ENCODE measurements at regions not wholly inside any gene's neighbourhood (a gene's known extent, or its start where the extent isn't known, plus 50 kb on each side); places are given as distances from the start of the nearest gene placed in this dataset.
A peak's percentile ranks its signal among the peaks of the same experiment; 100 is the strongest.

DNA sequence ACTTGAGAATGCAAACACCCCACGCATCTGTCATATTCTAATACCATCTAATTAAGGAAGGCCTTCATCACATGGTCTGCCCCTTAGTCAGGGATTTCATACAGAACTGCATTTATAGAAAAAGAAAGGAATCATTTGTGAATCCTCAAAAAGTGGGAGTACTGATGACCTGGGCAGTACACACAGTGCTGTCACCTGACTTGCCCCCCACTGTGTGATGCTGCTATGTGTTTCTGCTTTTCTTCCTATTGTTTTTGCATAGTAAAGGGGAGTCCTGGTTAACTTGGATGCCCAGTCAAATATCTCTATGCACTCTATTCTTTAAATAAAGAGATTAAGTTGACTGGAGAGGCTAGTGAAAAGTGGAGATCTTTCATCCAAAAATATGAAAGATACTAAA lies 1921.2 kb upstream of the PRR20A start:
- DNase-seq (ENCODE audit: low read depth, low spot score), result no peak

DNA sequence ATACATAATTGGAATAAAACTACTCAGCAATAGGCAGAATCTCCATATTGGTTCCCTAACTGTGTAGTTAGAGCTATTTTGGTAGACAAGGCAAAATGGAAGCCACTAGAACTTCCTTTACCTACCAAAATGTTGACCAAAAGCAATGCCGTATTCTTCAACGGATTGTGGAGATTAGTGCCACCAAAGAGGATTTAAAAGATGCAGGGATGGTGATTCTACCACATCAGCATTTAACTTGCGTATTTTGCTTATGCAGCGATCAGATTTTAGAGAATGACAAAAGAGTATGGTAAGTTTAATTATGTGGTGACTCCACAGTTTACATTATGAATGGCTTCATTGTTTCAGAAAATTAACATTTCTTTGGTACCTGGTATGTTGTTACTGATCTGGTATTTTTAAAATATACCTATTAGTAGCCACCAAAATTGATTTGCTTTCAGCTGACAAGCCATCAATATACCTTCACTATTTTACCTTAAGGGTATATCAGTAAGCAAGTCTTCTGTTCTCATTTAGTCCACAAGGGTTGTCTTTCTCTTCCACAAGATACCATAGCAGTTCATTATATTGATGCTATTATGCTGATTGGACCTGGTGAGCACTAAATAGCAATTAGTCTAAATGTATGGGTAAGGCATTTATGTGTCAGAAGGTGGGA lies 1910.7 kb upstream of the PRR20A start:
- DNase-seq (ENCODE audit: low read depth, low spot score), result no peak

DNA sequence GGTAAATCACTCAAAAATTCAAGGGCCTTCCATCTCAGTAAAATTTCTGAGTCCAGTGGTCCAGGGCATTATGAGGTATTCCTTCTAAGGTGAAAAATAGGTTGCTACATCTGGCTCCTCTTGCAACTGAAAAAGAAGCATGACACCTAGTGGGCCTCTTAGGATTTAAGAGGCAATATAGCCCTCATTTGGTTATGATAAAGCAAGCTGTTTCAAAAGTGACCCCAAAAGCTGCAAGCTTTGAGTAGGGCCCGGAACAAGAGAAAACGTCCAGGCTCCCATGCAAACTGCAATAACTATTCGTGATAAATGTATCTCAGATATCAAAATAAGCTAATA lies 1910.2 kb upstream of the PRR20A start:
- DNase-seq (ENCODE audit: low read depth, low spot score), result no peak

DNA sequence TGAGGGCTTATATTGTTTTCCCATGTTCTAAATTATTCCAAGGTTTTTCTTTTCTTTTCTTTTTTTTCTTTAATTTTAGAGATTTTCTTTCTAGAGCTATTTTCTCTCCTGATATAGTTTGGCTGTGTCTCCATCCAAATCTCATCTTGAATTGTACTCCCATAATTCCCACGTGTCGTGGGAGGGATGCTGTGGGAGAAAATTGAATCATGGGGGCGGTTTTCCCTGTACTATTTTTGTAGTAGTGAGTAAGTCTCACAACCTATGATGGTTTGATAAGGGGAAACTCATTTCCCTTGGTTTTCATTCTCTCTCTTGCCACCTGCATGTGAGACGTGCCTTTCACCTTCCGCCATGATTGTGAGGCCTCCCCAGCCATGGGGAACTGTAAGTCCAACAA lies 1906.4 kb upstream of the PRR20A start:
- DNase-seq (ENCODE audit: low read depth, low spot score), result no peak

DNA sequence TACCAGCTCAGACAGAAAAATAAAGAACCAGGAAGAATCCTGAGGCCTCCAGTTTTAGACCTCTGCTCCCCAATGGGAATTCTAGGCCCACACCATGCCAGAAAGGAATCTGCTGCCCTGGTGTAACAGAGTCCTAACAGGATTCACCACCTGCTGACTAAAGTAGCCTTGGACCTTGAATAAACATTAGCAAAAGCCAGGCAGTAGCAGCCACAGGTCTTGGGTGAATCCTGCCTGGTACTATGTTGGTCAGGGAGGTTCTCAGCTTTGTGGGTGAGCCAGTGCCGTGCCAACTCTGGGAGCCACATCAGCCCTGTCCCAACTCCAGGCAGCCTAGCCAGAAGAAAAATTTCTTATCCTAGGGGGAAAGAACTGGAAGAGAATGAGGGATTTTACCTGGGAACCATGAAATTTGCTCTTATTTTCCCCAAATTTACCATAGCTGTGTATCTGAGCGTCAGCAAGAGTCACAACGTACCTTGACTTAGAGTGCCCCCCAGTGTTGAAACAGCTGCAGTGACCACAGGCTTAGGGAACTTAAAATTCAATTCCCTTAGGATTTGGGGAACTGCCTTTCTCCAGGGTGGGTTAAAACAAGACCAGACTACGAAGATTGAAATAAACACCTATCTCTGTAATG lies 1895.6 kb upstream of the PRR20A start:
- DNase-seq (ENCODE audit: low read depth, low spot score), result peak; percentile 15

DNA sequence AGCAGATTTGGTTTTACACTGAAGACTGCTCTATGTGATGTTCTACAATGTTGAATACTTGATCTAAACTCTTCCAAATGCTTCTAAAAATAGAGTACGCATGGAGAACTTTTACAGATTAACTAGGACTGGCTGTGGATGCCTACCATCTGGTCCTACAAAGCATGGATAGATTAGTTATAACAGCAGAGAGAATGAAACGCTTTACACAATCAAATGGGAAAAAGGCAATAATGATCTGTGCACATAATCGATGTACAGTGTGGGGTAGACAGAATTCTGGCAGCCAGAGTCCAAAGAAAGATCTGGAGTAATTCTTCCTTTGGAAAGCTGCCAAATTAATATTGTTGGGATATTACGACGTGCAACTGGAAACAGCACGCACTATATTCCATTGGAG lies 1885.5 kb upstream of the PRR20A start:
- no peak for DNase-seq (ENCODE audit: low read depth, low spot score)

DNA sequence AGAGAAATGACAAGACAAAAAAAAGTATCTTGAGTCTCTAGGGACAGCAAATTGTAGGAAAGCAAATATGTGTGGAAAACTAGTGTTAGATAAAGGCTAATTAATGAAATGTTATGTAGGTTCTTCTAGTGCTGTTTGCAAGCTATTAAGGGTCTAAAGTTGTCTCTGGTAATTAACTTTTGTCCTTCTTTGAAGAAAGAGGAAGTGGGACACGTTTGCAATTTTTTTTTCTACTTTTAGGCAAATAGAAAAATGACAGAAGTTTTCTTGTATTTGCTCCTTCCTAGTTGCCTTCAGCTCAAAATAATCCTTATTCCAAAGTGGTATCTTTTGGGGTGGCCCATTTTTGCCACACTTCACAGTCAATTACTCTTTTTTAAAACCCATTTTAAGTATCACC lies 1877.7 kb upstream of the PRR20A start:
- no peak for DNase-seq (ENCODE audit: low read depth, low spot score)

DNA sequence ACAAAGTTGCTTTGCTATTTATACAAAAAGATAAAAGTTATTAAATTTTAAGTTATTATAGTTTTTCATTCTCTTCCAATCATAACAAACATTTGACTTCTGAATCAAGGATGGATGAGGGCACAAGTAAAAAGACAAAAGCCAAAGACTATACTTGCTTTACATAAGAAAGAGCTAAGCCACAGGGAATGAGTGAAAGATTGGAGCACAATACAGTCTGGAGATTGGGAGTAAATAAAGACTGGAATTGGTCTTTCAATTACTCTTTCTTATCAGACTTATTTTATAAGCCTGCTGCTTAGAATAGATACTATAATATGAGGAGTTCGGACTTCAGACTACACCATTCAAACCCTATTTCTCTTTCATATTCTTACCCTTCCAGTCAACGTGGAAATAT lies 1874.1 kb upstream of the PRR20A start:
- no peak for DNase-seq (ENCODE audit: low read depth, low spot score)

DNA sequence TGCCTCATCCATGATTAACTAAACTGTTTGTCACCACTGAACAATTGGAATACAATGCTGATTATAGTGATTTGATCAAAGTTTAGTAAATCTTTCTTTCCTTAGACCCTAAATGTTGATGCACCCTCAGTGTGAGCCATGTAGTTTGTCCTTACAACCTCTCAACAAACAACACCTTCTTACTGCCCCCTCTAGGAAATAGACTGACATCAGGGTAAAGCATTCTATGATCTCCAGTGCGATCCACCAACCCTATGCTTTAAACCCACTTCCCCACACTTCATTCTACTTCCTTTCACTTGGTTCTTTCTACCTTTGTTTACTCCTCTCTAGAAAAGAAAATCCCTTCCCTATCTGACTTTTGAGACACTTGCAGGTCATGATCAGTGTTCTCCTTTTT lies 1842.5 kb upstream of the PRR20A start:
- no peak for DNase-seq (ENCODE audit: low read depth, low spot score)

DNA sequence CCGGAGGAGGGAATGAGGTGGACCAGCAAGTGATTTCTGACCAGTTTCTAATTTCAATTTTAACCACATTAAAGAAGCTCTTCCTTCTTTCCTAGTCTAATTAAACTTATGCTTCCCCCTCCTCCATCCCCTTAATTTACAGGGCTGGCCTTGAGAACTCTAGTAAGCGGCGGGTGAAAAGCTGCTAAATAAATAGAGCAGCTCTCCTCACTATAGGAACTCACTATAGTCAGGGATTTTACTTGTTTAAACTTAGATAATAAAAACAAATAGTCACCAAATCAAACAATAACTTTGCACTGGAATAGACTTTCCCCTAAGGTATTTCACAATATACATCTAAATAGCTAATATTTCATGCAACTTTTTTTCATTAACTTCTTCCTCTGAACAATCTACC lies 1838.2 kb upstream of the PRR20A start:
- DNase-seq (ENCODE audit: low read depth, low spot score), result no peak

DNA sequence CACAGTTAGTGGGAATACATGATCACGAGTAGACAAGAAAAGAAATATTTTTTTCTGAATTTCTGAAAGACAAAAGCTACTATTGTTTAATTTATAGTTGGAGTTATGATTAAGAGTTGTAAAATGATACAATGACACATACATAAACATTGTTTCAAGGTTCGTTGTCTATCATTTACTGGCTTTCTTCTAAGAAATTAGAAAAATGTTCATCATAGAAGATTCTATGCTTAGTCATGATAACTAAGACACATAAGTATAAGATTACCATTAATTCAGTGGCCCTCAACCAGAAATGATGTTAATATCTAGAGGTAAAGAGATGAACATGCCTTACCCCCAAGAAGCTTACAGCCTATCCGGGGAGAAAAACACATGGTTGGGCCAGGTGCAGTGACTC lies 1832.8 kb upstream of the PRR20A start:
- no peak for DNase-seq (ENCODE audit: low read depth, low spot score)

DNA sequence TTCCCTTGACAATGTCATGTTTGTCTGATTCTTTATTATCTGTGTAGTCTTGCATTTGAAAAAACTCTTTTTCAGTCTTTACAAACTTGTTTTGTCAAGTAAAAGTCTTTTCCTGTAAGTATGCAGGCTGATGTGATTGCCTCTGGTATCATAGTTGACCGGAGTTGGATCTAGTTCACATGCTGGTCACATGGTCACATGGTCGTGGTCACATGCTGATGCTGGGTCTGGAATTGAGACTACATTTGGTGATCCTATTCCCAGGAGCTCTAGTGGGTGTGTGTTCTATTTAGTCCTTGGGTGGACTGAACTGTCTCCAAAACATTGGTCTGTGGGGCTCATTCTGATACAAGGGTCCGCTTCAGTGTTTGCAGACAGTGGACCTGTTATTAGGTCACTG lies 1798.8 kb upstream of the PRR20A start:
- no peak for DNase-seq (ENCODE audit: low read depth, low spot score)

DNA sequence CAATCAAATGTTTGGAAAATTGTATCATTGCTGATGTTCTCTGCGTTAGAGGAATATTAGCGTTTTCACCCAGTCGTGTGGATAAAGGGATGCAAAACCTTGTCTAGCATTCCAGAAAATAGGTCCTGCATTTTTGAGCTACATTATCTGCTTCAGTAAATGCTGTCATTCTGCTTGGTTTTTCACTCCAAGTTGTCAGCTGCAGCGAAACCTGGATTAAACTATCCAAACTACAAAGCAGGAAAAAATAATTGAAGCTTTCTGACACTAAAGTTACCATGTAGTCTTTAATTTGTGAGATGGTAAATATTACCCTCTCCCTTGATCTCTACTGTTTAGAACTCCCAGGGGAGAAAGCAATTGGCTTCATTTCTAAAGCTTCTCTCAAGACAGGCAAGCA lies 1795.5 kb upstream of the PRR20A start:
- no peak for DNase-seq (ENCODE audit: low read depth, low spot score)

DNA sequence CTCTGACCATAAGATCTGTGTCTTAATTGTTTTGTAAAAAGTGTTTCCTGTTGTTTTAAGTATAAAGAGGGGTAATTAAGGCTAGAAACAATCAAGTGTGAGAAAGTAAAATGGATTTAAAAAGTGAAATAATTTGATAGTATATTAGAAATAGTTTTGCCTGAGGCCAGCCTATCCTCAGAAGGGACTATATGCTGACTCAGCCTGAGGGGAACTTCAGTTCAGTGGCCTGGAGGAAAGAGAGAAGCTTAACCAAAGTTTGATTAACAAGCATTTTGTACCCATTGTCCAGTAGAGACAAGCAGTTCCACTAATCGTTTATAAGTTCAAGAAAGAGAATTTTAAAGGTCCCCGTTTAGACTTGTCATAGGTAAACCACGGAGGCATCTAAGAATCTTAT lies 1793.2 kb upstream of the PRR20A start:
- no peak for DNase-seq (ENCODE audit: low read depth, low spot score)

DNA sequence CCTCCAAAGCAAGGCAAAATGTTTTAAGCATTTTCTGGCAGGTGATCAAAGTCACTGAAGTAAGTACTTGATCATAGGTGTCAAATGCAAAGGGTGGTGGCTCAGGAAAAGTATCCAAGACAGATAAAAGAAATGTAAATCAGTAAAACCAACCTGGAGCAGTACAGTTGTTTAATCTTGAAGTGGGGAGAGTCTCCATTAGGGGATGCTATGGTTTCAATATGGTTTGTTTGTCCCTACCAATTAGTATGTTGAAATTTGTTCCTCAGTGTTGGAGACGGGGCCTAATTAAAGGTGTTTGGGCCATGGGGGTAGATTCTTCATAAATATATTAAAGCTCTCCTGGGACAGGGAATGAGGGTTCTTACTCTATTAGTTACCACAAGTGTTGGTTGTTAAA lies 1781.7 kb upstream of the PRR20A start:
- DNase-seq (ENCODE audit: low read depth, low spot score), result no peak

DNA sequence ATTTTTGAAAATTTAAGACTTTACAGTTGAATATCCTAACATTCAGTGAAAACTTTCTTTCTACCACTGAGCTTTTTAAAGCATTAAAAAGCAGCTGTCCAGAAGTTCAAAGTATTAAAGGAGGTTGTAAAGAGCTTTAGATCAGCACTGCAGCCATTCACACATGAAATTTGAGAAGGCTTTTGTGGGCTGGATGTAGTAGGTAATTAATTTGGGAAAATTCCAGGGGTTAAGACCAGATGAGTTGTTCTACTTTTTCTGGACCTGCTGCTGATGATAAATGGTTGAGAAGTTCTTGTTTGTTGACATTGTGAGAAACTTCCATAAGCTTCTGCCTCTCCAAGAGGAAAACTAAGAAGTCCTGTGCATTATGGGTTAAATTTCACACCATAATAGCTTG lies 1779.6 kb upstream of the PRR20A start:
- no peak for DNase-seq (ENCODE audit: low read depth, low spot score)

DNA sequence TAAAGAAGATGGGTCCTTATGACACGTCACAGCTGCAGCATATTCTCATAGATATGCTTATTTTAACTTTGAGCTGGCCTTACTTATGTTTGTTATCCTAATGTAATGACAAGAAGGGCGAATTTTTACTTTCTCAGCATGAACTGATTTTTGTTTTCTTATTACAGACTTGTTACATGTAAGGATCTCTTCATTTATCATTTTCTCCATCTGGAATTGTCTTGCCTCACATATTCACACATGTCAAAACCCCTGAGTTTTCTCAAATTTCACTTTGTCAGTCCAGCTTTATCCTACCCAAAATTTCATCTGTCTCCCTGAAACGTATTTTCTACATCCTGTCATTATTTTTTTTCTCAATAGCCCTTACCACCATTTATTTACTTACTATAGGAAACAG lies 1774.0 kb upstream of the PRR20A start:
- no peak for DNase-seq (ENCODE audit: low read depth, low spot score)

DNA sequence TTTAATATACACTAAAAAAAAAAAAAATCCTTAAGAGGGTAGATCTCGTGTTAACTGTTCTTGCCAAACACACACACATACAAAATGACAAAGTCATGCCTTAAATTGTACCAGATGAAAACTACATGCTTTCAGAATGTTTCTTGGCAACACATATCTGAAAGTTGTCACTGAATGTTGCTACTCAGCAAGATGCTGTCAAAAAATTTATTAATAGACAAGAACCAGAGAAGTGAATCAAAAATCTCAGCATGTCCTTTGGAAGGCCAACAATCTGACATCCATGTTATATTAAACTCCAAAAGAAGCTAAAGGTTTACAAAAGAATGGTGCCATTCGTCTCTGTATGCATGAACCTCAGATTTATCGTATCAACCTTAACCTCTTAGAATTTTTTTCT lies 1746.2 kb upstream of the PRR20A start:
- DNase-seq (ENCODE audit: low read depth, low spot score), result no peak

DNA sequence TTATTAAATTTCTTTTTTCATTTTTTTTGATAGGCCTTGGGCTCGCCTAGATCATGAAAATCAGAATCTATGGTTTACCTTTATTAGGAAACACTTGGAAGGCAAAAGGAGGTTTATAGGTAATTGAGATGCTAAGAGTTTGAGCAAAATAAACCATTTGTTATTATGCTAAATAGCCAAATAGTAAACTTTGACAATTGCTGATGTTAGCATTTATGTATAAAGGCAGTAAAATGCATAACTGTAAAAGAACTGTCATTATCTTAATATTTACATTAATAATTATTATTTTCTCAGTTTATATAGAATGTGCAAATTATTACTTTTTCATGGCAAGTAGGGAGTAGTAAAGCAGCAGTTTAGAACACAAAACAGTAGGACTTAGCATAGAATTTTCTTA lies 1737.8 kb upstream of the PRR20A start:
- no peak for DNase-seq (ENCODE audit: low read depth, low spot score)

DNA sequence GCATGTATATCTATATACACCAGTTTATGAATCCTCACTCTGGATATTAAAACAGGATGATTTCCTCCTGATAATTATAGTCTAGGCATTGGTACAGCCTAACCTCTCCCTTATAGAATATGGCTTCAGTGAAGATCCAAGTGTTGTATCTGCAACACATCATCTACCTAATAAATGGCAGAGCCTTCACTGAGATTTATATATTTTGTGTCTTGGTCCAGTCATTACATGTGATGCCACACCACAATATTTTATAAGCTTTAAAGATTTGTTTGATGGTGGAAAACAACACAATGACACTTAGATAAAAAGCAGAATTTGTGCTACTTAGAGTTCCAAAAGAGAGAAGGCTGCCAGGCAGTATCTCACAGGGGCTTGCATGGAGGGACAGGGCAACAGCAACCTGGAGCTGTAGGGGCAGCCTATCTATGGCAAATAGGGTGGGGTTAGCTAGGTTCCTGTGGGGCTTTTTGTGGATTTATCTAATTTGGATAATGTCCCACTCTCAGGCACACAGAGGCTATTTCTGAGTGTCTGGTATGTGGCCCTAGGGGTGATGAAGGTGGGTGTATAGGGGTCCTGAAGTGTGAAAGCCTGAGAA lies 1736.7 kb upstream of the PRR20A start:
- no peak for DNase-seq (ENCODE audit: low read depth, low spot score)

DNA sequence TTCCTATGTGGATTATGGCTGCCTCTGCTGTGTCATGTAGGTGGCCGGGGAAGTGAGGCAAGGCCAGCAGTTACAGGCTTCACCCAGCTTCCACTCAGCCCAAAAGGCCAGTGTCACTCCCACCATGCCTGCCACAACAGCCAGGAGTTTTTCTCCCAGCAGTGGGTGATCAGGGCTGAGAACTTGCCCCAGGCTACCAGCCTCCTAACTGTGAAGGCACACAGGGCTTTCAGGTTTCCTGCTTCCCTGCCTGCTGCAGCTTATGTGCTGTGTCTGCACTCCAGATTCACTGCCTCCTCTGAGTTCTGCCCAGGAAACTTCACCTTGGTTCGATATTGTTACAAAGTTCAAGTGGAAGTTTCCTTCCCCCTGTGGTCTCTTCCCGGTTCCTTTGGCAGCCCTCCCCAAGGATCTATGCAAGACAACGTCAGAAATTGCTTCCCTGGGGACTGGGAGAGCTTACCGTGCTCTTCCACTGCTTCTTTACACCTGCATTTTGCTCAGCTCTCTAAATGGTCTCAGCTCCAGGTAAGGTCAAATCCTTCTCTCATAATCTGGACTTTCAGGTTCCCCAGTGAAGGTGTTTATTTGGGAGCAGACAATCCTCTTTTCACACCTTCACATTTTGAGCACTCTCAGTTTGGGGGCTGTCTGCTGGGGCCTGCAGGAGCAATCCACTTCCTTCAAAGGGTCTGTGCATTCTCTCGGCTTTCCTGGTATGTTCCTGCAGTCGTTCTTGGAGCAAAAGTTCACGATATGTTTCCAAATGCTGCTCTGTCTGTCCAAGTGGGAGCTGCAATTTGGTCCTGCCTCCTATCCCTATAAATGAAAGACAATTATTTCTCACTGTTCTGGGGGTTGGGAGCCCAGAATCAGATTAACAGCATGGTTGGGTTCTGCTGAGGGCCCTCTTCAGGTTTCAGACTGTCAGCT lies 1730.1 kb upstream of the PRR20A start:
- DNase-seq (ENCODE audit: low read depth, low spot score), result no peak

DNA sequence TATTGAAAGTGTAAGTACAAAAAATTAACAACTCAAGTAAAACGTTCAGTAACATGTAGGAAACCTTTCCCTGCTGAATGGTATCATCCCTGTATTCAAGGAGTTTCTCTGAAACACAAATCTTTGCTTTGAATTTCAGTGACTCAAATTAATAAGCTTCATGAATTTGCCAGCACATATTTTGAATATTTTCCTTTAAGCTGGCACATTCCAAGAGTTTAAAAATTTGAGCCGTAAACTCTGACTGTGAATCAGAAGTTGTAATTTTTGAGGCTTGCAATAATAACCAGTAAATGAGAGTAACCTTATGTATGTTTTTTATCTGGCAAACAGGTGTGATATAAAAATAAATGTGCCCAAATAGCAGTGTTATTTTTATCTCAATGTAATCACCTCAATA lies 1722.6 kb upstream of the PRR20A start:
- DNase-seq (ENCODE audit: low read depth, low spot score), result peak; percentile 1

DNA sequence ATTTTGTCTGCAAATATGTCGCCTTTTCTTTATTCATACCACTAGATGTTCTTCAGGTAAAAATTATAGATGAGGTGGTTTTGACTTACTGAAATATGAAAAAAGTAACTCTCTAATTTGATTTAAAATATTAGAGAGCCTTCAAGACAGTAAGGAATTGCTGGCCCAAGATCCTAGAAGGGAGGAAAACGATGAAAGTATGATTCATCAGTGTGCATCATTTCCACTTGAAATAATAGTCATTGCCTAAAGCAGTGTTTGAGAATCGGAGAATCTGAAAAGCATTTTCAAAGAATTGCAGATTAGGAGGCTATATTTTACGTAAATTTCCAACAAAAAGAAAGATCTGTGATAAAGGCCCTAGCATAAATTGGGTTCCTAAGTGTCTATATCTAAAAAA lies 1707.9 kb upstream of the PRR20A start:
- no peak for DNase-seq (ENCODE audit: low read depth, low spot score)

Measured in astrocyte of the hippocampus (primary cell).